ENCODE measurements at regions not wholly inside any gene's neighbourhood (a gene's known extent, or its start where the extent isn't known, plus 50 kb on each side); places are given as distances from the start of the nearest gene placed in this dataset.
A peak's percentile ranks its signal among the peaks of the same experiment; 100 is the strongest.

GRCh38 chr5:143570989-143571388, 167.5 kb upstream of the NR3C1 start (continued):
- TF ChIP-seq ZNF282 (IDR thresholded peaks at IDR 0.05; ENCODE audit: partially characterized antibody) (no peak), ZNF331 (CRISPR knock-in tag; IDR thresholded peaks at IDR 0.05) (0 out of 2 replicates have a peak, but pooled peaks have one; percentile 14), FOSL2 (CRISPR knock-in tag; IDR thresholded peaks at IDR 0.05) (0 out of 2 replicates have a peak, but pooled peaks have one; percentile 20), ZBTB26 (CRISPR knock-in tag; IDR thresholded peaks at IDR 0.05; ENCODE audit: borderline replicate concordance) (peak; percentile 38; the same call in 1 of the 2 replicates), SOX13 (IDR thresholded peaks at IDR 0.05) (no peak), SOX13 (CRISPR knock-in tag; conservative IDR thresholded peaks at IDR 0.05 in 1 of 2, IDR thresholded peaks at IDR 0.05 in 1 of 2) (peak in 1 of 2 experiments; percentile 41; a peak in 1 of 4 replicates), MED1 (CRISPR knock-in tag; IDR thresholded peaks at IDR 0.05) (peak; percentile 27; the same call in 1 of the 2 replicates), ZBTB33 (CRISPR knock-in tag; IDR thresholded peaks at IDR 0.05) (peak; percentile 56; the same call in 1 of the 2 replicates), MTERF4 (CRISPR knock-in tag; IDR thresholded peaks at IDR 0.05) (no peak)

Measured in HepG2 (cell line).